H54 (cell line): ENCODE measurements at regions not wholly inside any gene's neighbourhood (a gene's known extent, or its start where the extent isn't known, plus 50 kb on each side); places are given as distances from the start of the nearest gene placed in this dataset.

Experiments
- DNase-seq: peaks from one replicate; pipeline ENCODE4 v3.0.0; 2011; ENCODE audit warnings: low spot score, mixed read lengths; ENCODE audit not compliant: insufficient read length
- FAIRE-seq: peaks from 3 replicates; lab custom pipeline; 2011; peaks lifted over from hg19 to GRCh38; lab: Jason Lieb, UNC
- POLR2A ChIP-seq: IDR thresholded peaks from 2 replicates; pipeline ENCODE4 v1.6.1; 2011; ENCODE audit warnings: low read depth, mild to moderate bottlenecking, low read length

GRCh38 chr2:238587776-238588660 is 161.3 kb downstream of the ASB1 start:
- no peak for FAIRE-seq
- TF ChIP-seq POLR2A = no peak
- DNase-seq = no peak

DNA sequence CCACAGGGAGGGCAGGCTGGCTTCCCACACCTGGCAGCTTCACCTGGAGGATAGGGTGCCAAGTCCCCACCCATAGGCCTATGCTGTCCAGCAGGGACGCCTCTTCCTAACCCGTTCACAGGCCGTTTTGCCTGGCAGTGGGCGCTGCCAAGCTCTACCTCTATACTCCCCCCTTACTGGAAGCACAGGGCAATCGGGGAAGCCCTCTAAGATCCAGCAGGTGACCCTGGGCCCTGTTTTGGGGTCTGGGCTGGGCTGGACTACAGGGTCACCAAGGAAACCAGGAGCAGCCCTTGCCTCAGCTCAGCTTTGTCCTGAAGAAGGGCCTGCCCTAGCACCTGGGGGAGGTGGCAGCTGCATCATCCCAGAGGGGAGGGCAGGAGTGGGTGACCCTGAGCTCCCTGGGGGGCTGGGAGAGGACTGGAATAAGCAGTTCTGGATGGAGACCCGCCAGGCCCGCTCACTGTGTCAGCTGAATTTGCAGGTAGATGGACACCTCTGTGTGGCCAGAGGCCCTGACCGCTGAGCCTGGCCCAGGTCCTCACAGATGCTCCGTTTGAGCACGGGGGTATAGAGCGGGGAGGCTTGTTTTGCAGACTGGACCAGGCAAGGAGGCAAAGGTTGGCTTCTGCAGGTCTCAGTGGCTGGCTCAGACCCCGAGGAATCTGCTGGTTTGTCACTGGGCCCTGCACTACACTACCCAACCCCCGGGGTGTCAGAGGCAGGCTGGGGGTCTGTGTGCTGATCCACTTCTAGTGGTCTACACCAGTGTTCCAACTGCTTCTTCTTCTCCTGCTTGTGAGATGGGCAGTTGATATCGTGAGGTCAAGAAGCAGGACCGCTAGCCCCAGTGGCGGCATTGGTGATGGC is 163.1 kb downstream of the ASB1 start:
- no peak for FAIRE-seq
- no peak for TF ChIP-seq POLR2A

GRCh38 chr2:238591732-238592131 is 165.0 kb downstream of the ASB1 start:
- no peak for TF ChIP-seq POLR2A
- FAIRE-seq (no peak), DNase-seq (no peak)

More for the DNA sequence above, 163.1 kb downstream of the ASB1 start:
- no peak for DNase-seq

- FAIRE-seq (no peak), DNase-seq (no peak)
- no peak for TF ChIP-seq POLR2A
Observed at GRCh38 chr2:238593236-238593635, 166.5 kb downstream of the ASB1 start.

DNA sequence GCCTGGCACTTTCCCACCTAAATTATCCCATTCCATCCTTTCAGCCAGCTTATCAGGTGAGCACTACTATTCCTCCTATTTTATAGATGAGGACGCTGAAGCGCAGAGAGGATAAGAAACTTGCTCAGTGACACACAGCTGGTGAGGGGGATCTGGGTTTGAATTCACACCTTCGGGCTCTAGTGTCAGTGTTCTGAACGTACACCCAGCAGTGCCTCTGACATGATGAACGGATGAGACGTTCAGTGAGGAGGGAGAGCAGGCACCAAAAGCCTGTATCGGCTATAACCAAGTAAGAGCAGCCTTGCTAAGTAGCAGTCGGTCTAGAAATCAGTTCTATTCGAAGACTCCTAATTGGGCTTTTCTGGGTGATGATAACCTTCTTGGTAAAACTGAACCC is 167.0 kb downstream of the ASB1 start:
- FAIRE-seq = no peak
- no peak for DNase-seq
- TF ChIP-seq POLR2A = no peak

DNA sequence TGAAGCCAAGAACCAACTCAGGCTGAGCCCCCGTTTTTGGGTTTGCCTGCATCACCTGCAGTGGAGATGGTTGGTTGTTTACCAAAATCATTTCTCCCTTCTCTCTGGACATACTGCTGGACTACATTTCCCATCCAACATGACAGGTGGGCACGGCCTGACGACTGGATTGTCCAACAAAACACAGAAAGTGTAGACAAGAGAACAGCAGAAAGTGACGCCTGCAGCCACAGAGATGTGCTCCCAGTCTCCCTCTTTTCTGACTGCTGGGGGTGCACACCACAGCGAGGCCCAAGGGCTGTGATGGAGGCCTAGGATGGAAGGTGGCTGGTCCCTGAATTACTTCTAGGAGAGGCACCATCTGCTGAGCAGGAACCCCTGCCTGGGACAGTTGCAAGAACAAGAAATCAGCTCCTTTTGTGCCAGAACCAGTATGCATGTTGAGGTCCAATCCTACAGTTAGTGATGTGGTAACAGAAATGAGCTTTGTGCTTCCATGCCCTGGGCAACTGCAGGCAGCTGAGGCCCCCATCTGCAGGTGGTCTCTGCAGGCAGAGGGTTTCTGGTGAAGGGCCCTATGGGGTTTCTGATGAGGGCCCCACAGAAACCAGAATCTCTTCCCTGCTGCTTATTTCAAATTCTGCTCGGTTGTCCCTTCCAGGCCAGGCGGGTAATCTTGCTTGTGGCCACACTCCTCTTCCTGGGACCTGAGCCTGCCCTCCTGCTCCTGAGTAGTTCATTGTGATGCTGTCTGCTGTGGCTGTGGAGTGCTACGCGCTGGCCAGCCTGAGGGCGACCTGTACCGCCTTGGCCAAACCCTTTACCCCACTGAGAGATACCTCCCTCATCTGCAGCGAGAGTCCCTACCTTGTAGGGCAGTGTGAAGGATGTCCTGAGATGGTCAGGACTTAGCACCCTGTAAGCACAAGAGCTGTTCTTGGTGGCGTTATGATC is 168.3 kb downstream of the ASB1 start:
- FAIRE-seq = no peak
- TF ChIP-seq POLR2A = no peak
- DNase-seq = no peak

GRCh38 chr2:238595750-238596570 is 169.2 kb downstream of the ASB1 start:
- no peak for TF ChIP-seq POLR2A
- DNase-seq (no peak), FAIRE-seq (no peak)

- 0 out of 2 replicates have a peak, but pooled peaks have one; percentile 38 for TF ChIP-seq POLR2A
- DNase-seq (peak; percentile 94), FAIRE-seq (peak; percentile 27)
Observed at GRCh38 chr2:238596571-238597551, 170.1 kb downstream of the ASB1 start.

DNA sequence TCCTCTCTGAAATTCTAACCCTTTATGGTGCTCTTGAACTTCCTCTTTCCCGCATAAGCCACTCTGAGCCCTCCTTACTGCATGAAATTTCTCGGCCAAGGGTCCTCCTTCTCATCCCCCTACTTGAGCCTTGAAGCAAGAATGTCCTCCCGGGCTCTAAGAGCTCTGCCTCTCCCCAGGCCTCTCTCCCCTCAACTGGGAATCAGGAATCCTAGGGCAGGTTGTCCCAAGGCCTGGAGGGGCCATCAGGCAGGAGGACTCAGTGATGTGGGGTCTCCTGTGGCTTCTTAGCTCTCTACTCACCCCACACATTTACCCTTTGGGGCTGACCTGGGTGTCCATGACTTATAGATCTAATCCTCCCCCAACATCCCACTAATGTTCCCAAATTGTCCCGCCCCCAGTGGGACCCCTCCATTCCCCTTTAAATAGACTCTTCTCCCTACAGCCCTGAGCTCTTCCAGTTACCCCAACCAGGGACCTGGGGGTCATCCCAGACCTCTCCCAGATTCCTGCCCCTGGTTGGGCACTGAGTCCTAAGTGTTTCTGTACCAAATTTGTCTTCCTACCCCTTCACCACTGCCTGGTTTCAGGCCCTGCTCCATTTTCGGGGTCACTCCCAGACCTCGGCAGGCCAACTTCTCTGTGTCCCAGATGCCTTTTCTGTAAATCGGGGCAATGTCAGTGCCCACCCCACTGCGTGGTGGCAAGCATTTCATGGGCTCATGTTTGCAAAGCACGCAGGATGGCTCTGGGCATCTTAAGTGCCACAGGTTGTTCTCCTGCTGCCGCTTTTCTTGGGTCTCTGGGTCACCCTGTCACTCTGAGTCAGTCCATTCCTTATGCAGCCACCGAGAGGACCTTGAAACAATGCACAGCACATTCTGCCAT is 171.2 kb downstream of the ASB1 start:
- no peak for DNase-seq
- no peak for FAIRE-seq
- TF ChIP-seq POLR2A = no peak

- no peak for FAIRE-seq
- DNase-seq = no peak
- no peak for TF ChIP-seq POLR2A
Observed at GRCh38 chr2:238598802-238599530, 172.2 kb downstream of the ASB1 start.
